Fibroblast of villous mesenchyme (primary cell): ENCODE measurements at regions not wholly inside any gene's neighbourhood (a gene's known extent, or its start where the extent isn't known, plus 50 kb on each side); places are given as distances from the start of the nearest gene placed in this dataset.

Source experiments
- DNase-seq: peaks from one replicate; pipeline ENCODE4 v3.0.0-alpha.2; 2010; ENCODE audit warnings: low read depth
- H3K4me3 ChIP-seq: 2 replicates; pipeline ENCODE4 v1.5.1; 2011; ENCODE audit warnings: low read depth, mild to moderate bottlenecking, low read length
- CTCF ChIP-seq: IDR thresholded peaks from 2 replicates; pipeline ENCODE4 v1.5.1; 2012; ENCODE audit warnings: low read depth, mild to moderate bottlenecking, low read length; ENCODE audit not compliant: insufficient read depth

- no peak for DNase-seq
- no peak for TF ChIP-seq CTCF
- H3K4me3 ChIP-seq = no peak overlapping the region
Measured at GRCh38 chr3:18791182-18791581, 357.1 kb upstream of the KCNH8 start.

GRCh38 chr3:18790384-18790783 lies 357.9 kb upstream of the KCNH8 start:
- DNase-seq = no peak
- H3K4me3 ChIP-seq = no peak overlapping the region

GRCh38 chr3:18789734-18790133 lies 358.6 kb upstream of the KCNH8 start:
- no peak overlapping the region for H3K4me3 ChIP-seq
- TF ChIP-seq CTCF = no peak
- no peak for DNase-seq

More at GRCh38 chr3:18790384-18790783, 357.9 kb upstream of the KCNH8 start:
- no peak for TF ChIP-seq CTCF

GRCh38 chr3:18787441-18787840 lies 360.9 kb upstream of the KCNH8 start:
- H3K4me3 ChIP-seq = no peak overlapping the region
- DNase-seq = no peak
- no peak for TF ChIP-seq CTCF

- H3K4me3 ChIP-seq = no peak overlapping the region
- no peak for DNase-seq
- no peak for TF ChIP-seq CTCF
Measured at GRCh38 chr3:18786650-18787323, 361.5 kb upstream of the KCNH8 start.

- TF ChIP-seq CTCF = no peak
- no peak for DNase-seq
- H3K4me3 ChIP-seq = no peak overlapping the region
Measured at GRCh38 chr3:18782191-18782590, 357.1 kb upstream of the SATB1 start.

- H3K4me3 ChIP-seq = no peak overlapping the region
- no peak for TF ChIP-seq CTCF
- DNase-seq = no peak
Measured at GRCh38 chr3:18780959-18781358, 355.8 kb upstream of the SATB1 start.
